ENCODE measurements at regions not wholly inside any gene's neighbourhood (a gene's known extent, or its start where the extent isn't known, plus 50 kb on each side); places are given as distances from the start of the nearest gene placed in this dataset.

GRCh38 chr13:91155512-91156114, 191.9 kb upstream of the MIR17HG start:
- TF ChIP-seq CTCF (IDR thresholded peaks at IDR 0.05; ENCODE audit: low read depth, low read length, missing input control) (no peak), SP1 (IDR thresholded peaks at IDR 0.05) (no peak), JUND (IDR thresholded peaks at IDR 0.05) (no peak), FOXA1 (IDR thresholded peaks at IDR 0.05) (no peak)

All from liver (tissue), 3 donors.